Stimulated activated CD4-positive, alpha-beta T cell treated with anti-CD3 and anti-CD28 coated beads, Interleukin-4, amount 100 ng/mL, for 24 hours (primary cell): ENCODE measurements at regions not wholly inside any gene's neighbourhood (a gene's known extent, or its start where the extent isn't known, plus 50 kb on each side); places are given as distances from the start of the nearest gene placed in this dataset.

Experiments
- DNase-seq: peaks from one replicate; pipeline ENCODE4 v3.0.0-alpha.2; 2020

- no peak for DNase-seq
Measured at GRCh38 chr11:115910379-115910778, 406.2 kb upstream of the CADM1 start.

- DNase-seq: no peak
Measured at GRCh38 chr11:115906171-115906570, 402.0 kb upstream of the CADM1 start.

- no peak for DNase-seq
Measured at GRCh38 chr11:115905341-115906000, 401.3 kb upstream of the CADM1 start.

GRCh38 chr11:115903179-115903578 lies 399.0 kb upstream of the CADM1 start:
- no peak for DNase-seq

- no peak for DNase-seq
Measured at GRCh38 chr11:115901069-115901468, 396.9 kb upstream of the CADM1 start.

- no peak for DNase-seq
Measured at GRCh38 chr11:115900111-115900510, 395.9 kb upstream of the CADM1 start.

GRCh38 chr11:115897707-115898106 lies 393.5 kb upstream of the CADM1 start:
- DNase-seq: no peak

GRCh38 chr11:115896084-115896483 lies 391.9 kb upstream of the CADM1 start:
- DNase-seq: no peak

- no peak for DNase-seq
Measured at GRCh38 chr11:115895594-115895993, 391.4 kb upstream of the CADM1 start.

GRCh38 chr11:115894176-115894575 lies 390.0 kb upstream of the CADM1 start:
- no peak for DNase-seq

- no peak for DNase-seq
Measured at GRCh38 chr11:115893461-115894099, 389.4 kb upstream of the CADM1 start.

GRCh38 chr11:115892016-115892415 lies 387.8 kb upstream of the CADM1 start:
- no peak for DNase-seq

- no peak for DNase-seq
Measured at GRCh38 chr11:115891581-115891980, 387.4 kb upstream of the CADM1 start.

GRCh38 chr11:115890500-115890899 lies 386.3 kb upstream of the CADM1 start:
- no peak for DNase-seq

GRCh38 chr11:115889712-115890111 lies 385.5 kb upstream of the CADM1 start:
- no peak for DNase-seq

GRCh38 chr11:115887727-115888126 lies 383.5 kb upstream of the CADM1 start:
- no peak for DNase-seq

GRCh38 chr11:115887316-115887715 lies 383.1 kb upstream of the CADM1 start:
- DNase-seq: no peak

- DNase-seq: no peak
Measured at GRCh38 chr11:115886422-115886733, 382.2 kb upstream of the CADM1 start.

- DNase-seq: no peak
Measured at GRCh38 chr11:115885535-115886421, 381.6 kb upstream of the CADM1 start.

GRCh38 chr11:115884800-115885534 lies 380.8 kb upstream of the CADM1 start:
- DNase-seq: no peak

GRCh38 chr11:115874843-115875242 lies 370.6 kb upstream of the CADM1 start:
- DNase-seq: no peak

GRCh38 chr11:115873813-115874212 lies 369.6 kb upstream of the CADM1 start:
- no peak for DNase-seq

- DNase-seq: no peak
Measured at GRCh38 chr11:115872416-115872815, 368.2 kb upstream of the CADM1 start.
